Upper lobe of left lung (tissue), 4 donors: ENCODE measurements at regions not wholly inside any gene's neighbourhood (a gene's known extent, or its start where the extent isn't known, plus 50 kb on each side); places are given as distances from the start of the nearest gene placed in this dataset.

Experiments
- CTCF ChIP-seq, 6 experiments: fragments of 450-650 bp in 4 of 6; fragments of 200-600 bp in 2 of 6; sonication (generic) in 2 of 6; IDR thresholded peaks; one replicate each; pipeline ENCODE4 v1.5.1; 2016 to 2019; ENCODE audit warnings: antibody characterized with exemption in 6 of 6
- EP300 ChIP-seq, 4 donors: sonication (generic); formaldehyde crosslinking; IDR thresholded peaks; one replicate each; pipeline ENCODE4 v1.5.1; 2017; ENCODE audit warnings: antibody characterized with exemption in 4 of 4, control low read depth in 2 of 4
- POLR2A ChIP-seq, 4 donors: fragments of 450-650 bp; IDR thresholded peaks; one replicate each; pipeline ENCODE4 v1.5.1; 2016 to 2017; ENCODE audit warnings: antibody characterized with exemption in 4 of 4, mild to moderate bottlenecking in 2 of 4

DNA sequence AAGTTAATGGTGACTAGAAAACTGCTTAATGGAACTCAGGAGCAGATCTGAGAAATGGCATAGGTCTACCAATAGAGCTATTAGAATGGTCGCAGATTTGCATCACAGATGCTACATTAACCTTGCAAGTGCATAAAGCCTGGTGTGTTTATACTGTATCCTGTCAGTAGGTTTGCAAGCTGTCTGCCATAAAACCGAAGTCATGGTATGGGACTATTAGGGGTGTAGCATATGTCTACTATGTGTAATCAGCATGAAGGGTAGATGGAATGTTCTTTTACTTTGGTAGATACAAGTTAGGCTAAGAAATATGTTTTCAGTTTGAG lies 574.2 kb upstream of the ADGRL2 start:
- TF ChIP-seq EP300 (IDR thresholded peaks at IDR 0.05) (no peak), CTCF (IDR thresholded peaks at IDR 0.05) (no peak), POLR2A (IDR thresholded peaks at IDR 0.05) (no peak)
